OCI-LY1 (cell line): ENCODE measurements at regions not wholly inside any gene's neighbourhood (a gene's known extent, or its start where the extent isn't known, plus 50 kb on each side); places are given as distances from the start of the nearest gene placed in this dataset.

Source experiments
- H2AFZ ChIP-seq: fragments of 200-600 bp; sonication (generic), shearing (Covaris generic); 2 replicates; pipeline ENCODE4 v1.6.0; 2014; ENCODE audit warnings: antibody characterized with exemption, mild to moderate bottlenecking, low read length
- H3F3A ChIP-seq: fragments of 200-600 bp; sonication (generic), shearing (Covaris generic); 2 replicates; pipeline ENCODE4 v1.6.0; 2014; ENCODE audit warnings: mild to moderate bottlenecking, antibody characterized with exemption, low read length, moderate library complexity; ENCODE audit not compliant: insufficient read depth
- H3K27ac ChIP-seq: fragments of 200-600 bp; sonication (generic); 2 replicates; pipeline ENCODE4 v1.5.1; 2014; ENCODE audit warnings: low read length, mixed run types, mild to moderate bottlenecking, low read depth; ENCODE audit not compliant: poor library complexity, severe bottlenecking
- H3K27me3 ChIP-seq: fragments of 200-600 bp; sonication (generic); 2 replicates; pipeline ENCODE4 v1.6.0; 2014; ENCODE audit warnings: antibody characterized with exemption, mild to moderate bottlenecking, low read length, moderate library complexity; ENCODE audit not compliant: insufficient read depth
- H3K36me3 ChIP-seq: fragments of 200-600 bp; sonication (generic); 2 replicates; pipeline ENCODE4 v1.6.1; 2014; ENCODE audit warnings: mild to moderate bottlenecking, antibody characterized with exemption, low read length, moderate library complexity, mixed read lengths; ENCODE audit not compliant: insufficient read depth
- H3K4me1 ChIP-seq: fragments of 200-600 bp; sonication (generic); 2 replicates; pipeline ENCODE4 v1.5.1; 2014; ENCODE audit warnings: mild to moderate bottlenecking, low read length, moderate library complexity; ENCODE audit not compliant: insufficient read depth, severe bottlenecking
- H3K4me2 ChIP-seq: fragments of 200-600 bp; sonication (generic), shearing (Covaris generic); 2 replicates; pipeline ENCODE4 v1.6.1; 2014; ENCODE audit warnings: low read length
- H3K4me3 ChIP-seq: fragments of 200-600 bp; sonication (generic); 2 replicates; pipeline ENCODE4 v1.5.1; 2014; ENCODE audit warnings: low read length, low read depth, mild to moderate bottlenecking, mixed read lengths; ENCODE audit not compliant: poor library complexity, severe bottlenecking
- H3K79me2 ChIP-seq: fragments of 200-600 bp; shearing (Covaris generic); 2 replicates; pipeline ENCODE4 v1.6.1; 2016; ENCODE audit warnings: mixed run types, low read length, mixed read lengths; ENCODE audit not compliant: insufficient read depth
- H3K9ac ChIP-seq: fragments of 200-600 bp; sonication (generic), shearing (Covaris generic); 2 replicates; pipeline ENCODE4 v1.6.1; 2014; ENCODE audit warnings: mild to moderate bottlenecking, low read length, mixed read lengths
- H3K9me2 ChIP-seq: fragments of 200-600 bp; sonication (generic), shearing (Covaris generic); 2 replicates; pipeline ENCODE4 v1.6.1; 2014; ENCODE audit warnings: low read depth, mild to moderate bottlenecking, low read length, mixed read lengths
- H3K9me3 ChIP-seq: fragments of 200-600 bp; shearing (Covaris generic); 2 replicates; pipeline ENCODE4 v1.6.1; 2014; ENCODE audit warnings: low read length, mixed read lengths
- H4K20me1 ChIP-seq: fragments of 200-600 bp; sonication (generic), shearing (Covaris generic); 2 replicates; pipeline ENCODE4 v1.6.0; 2016; ENCODE audit warnings: mild to moderate bottlenecking, low read length; ENCODE audit not compliant: insufficient read depth
- CTCF ChIP-seq: fragments of 200-600 bp; sonication (generic), shearing (Covaris generic); IDR thresholded peaks from 2 replicates; pipeline ENCODE4 v1.5.1; 2017; ENCODE audit warnings: mild to moderate bottlenecking, antibody characterized with exemption, low read length, moderate library complexity, mixed read lengths
- EZH2 ChIP-seq: fragments of 200-600 bp; sonication (generic), shearing (Covaris generic); IDR thresholded peaks from 2 replicates; pipeline ENCODE4 v1.8.0; 2017; ENCODE audit warnings: borderline replicate concordance, mixed run types, mild to moderate bottlenecking, antibody characterized with exemption, low read length, moderate library complexity, mixed read lengths

GRCh38 chr5:3678801-3679200, 83.2 kb downstream of the IRX1 start:
- H4K20me1 ChIP-seq = no peaks in the 10 kb centered on the region
- no peaks in the 10 kb centered on the region for H3K9me2 ChIP-seq
- H3K79me2 ChIP-seq = no peaks in the 10 kb centered on the region
- no peaks in the 10 kb centered on the region for H3F3A ChIP-seq
- H3K27ac ChIP-seq = no peak overlapping the region
- H3K4me2 ChIP-seq = no peak overlapping the region
- H3K27me3 ChIP-seq = no peaks in the 10 kb centered on the region
- TF ChIP-seq CTCF (no peak), EZH2 (no peak)
- no peak overlapping the region for H3K9ac ChIP-seq
- H3K36me3 ChIP-seq = no peaks in the 10 kb centered on the region
- no peaks in the 10 kb centered on the region for H3K4me1 ChIP-seq
- no peak overlapping the region for H3K4me3 ChIP-seq
- no peaks in the 10 kb centered on the region for H3K9me3 ChIP-seq
- H2AFZ ChIP-seq = no peak overlapping the region

DNA sequence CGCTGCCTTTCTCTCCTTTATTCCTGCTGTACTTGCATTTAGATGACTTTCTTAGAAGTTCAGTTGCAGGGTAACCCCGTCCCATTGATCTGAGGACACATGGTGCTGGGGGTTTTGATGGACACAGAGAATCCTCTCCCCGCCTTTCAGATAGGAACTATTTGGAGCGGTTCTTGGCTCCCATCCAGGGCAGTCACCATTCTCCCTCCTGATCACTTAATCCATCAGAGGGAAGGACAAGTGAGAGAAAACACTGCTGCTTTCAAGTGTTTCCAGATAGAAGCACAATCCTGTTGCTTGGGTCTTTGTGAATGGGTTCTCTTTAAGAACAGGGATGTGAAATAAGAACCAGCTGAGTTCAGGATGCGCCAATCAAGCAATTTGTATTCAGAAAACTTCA, 85.2 kb downstream of the IRX1 start:
- Histone ChIP-seq H3K79me2 (no peaks in the 10 kb centered on the region), H3K27me3 (no peaks in the 10 kb centered on the region), H3K27ac (no peak overlapping the region), H3F3A (no peaks in the 10 kb centered on the region), H3K9me3 (no peaks in the 10 kb centered on the region), H2AFZ (no peak overlapping the region), H4K20me1 (no peaks in the 10 kb centered on the region), H3K36me3 (no peaks in the 10 kb centered on the region), H3K4me3 (no peak overlapping the region), H3K4me2 (no peak overlapping the region), H3K9me2 (no peaks in the 10 kb centered on the region), H3K9ac (no peak overlapping the region), H3K4me1 (no peaks in the 10 kb centered on the region)
- TF ChIP-seq EZH2 = no peak
- TF ChIP-seq CTCF = no peak

DNA sequence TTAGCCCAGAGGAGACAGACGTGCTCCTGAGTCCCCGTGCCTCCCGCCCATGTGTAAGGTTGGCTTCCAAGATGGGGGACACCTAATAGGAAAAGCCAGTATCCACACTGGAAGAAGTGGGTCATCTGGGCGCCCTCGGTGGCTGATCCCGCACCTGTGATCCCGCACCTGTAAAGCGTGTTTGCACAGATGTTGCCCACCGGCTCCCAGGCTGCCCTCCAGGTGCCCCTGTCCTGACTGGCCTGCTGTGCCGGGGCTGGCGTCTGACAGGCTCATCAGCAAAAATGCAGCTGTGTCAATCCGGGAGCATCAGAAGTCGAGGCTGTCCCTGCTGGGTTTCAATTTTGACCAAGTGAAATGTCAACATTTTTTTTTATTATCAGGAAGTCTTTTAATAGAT, 88.5 kb downstream of the IRX1 start:
- Histone ChIP-seq H3K4me3 (no peak overlapping the region), H4K20me1 (no peaks in the 10 kb centered on the region), H3K27ac (no peak overlapping the region), H3K9me2 (no peaks in the 10 kb centered on the region), H3K4me1 (no peaks in the 10 kb centered on the region), H3K4me2 (no peak overlapping the region), H3K27me3 (no peaks in the 10 kb centered on the region), H2AFZ (no peak overlapping the region), H3K9me3 (no peaks in the 10 kb centered on the region), H3K9ac (no peak overlapping the region), H3K36me3 (no peaks in the 10 kb centered on the region), H3K79me2 (no peaks in the 10 kb centered on the region), H3F3A (no peaks in the 10 kb centered on the region)
- TF ChIP-seq CTCF = no peak
- no peak for TF ChIP-seq EZH2
